PC-9 (cell line): ENCODE measurements at regions not wholly inside any gene's neighbourhood (a gene's known extent, or its start where the extent isn't known, plus 50 kb on each side); places are given as distances from the start of the nearest gene placed in this dataset.

Experiments
- BruUV-seq: library from RNA; stranded (reverse); fragments of 400-500 nt; replicated peaks from 2 replicates; lab custom pipeline; 2021; lab: Mats Ljungman, UMichigan
- CTCF ChIA-PET: fragments of 300-600 bp; sonication (Branson Sonifier 250); formaldehyde crosslinking; loops from one replicate; lab custom pipeline; 2022; ENCODE audit warnings: antibody characterized with exemption; lab: Charles Lee
- POLR2A ChIA-PET: fragments of 300-600 bp; sonication (Branson Sonifier 250); formaldehyde crosslinking; loops from one replicate; lab custom pipeline; 2022; ENCODE audit warnings: antibody characterized with exemption; ENCODE audit not compliant: unreplicated experiment; lab: Charles Lee
- DNase-seq, 2 experiments: peaks; one replicate each; pipeline versions ENCODE4 v3.0.0 to v3.0.0-alpha.2; 2015 to 2022; ENCODE audit warnings: mixed read lengths in 1 of 2
- H2AFZ ChIP-seq: fragments of 200-600 bp; sonication (generic); 2 replicates; pipeline ENCODE4 v1.8.1; 2017; ENCODE audit warnings: antibody characterized with exemption
- H3F3A ChIP-seq: fragments of 200-600 bp; sonication (generic); 2 replicates; pipeline ENCODE4 v1.8.1; 2017; ENCODE audit warnings: antibody characterized with exemption, mild to moderate bottlenecking, low read depth; ENCODE audit not compliant: insufficient read depth
- H3K27ac ChIP-seq: fragments of 200-600 bp; sonication (generic); 2 replicates; pipeline ENCODE4 v1.6.1; 2016; ENCODE audit warnings: mixed run types
- H3K27me3 ChIP-seq: fragments of 200-600 bp; sonication (generic); 2 replicates; pipeline ENCODE4 v1.6.1; 2016; ENCODE audit warnings: low read depth, mixed run types; ENCODE audit not compliant: insufficient read depth
- H3K36me3 ChIP-seq: fragments of 200-600 bp; sonication (generic); 2 replicates; pipeline ENCODE4 v1.6.1; 2016; ENCODE audit warnings: low read depth, mixed run types
- H3K4me1 ChIP-seq: fragments of 200-600 bp; sonication (generic); replicated peaks from 2 replicates; pipeline ENCODE4 v1.6.1; 2016; ENCODE audit warnings: mixed run types; ENCODE audit not compliant: insufficient read depth
- H3K4me2 ChIP-seq: fragments of 200-600 bp; sonication (generic); 2 replicates; pipeline ENCODE4 v1.6.1; 2017; ENCODE audit warnings: mixed run types
- H3K4me3 ChIP-seq: fragments of 200-600 bp; sonication (generic); 2 replicates; pipeline ENCODE4 v1.6.1; 2016; ENCODE audit warnings: mixed run types
- H3K79me2 ChIP-seq: fragments of 200-600 bp; sonication (generic); 2 replicates; pipeline ENCODE4 v1.6.1; 2017; ENCODE audit warnings: low read depth, mixed run types
- H3K9me2 ChIP-seq: fragments of 200-600 bp; sonication (generic); 2 replicates; pipeline ENCODE4 v1.8.1; 2017; ENCODE audit warnings: mild to moderate bottlenecking; ENCODE audit not compliant: insufficient read depth
- H3K9me3 ChIP-seq: fragments of 200-600 bp; sonication (generic); 2 replicates; pipeline ENCODE4 v1.8.1; 2016; ENCODE audit warnings: low read depth; ENCODE audit not compliant: insufficient read depth
- H4K20me1 ChIP-seq: fragments of 200-600 bp; sonication (generic); 2 replicates; pipeline ENCODE4 v1.8.1; 2017; ENCODE audit not compliant: insufficient read depth
- EZH2 ChIP-seq: fragments of 200-600 bp; sonication (generic); IDR thresholded peaks from 2 replicates; pipeline ENCODE4 v1.8.0; 2017; ENCODE audit warnings: antibody characterized with exemption, low read depth
- intact Hi-C: fragments of 100-400 bp; cut with micrococcal nuclease; formaldehyde crosslinking; loops from one replicate; pipeline ENCODE4 v1.10.0; 2022; ENCODE audit not compliant: unreplicated experiment
- TF ChIP-seq, protein P1 (sequence below): fragments of 200-600 bp; sonication (generic); conservative IDR thresholded peaks from 2 replicates; pipeline ENCODE4 v1.6.1; 2017; ENCODE audit warnings: mixed run types, antibody characterized with exemption, mild to moderate bottlenecking, moderate library complexity

DNA sequence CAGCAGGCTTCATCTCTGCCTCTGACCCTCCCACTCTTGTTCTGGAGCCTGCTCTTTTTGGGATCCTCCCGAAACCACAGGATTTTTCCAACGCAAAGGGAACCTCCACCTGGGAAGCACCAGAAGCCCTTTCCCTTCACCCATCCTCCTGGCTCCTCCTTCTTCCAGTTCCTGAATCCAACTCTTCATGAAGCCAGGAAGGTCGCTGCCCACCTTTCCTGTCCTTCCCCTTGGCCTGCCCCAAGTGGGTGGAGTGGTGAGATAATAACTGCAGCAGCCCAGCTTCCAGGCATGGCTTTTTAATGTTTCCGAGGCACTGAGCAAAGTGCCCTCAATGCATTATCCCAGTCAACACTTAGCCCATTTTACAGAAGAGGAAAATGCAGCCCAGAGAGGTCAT lies 70.8 kb upstream of the EEPD1 start:
- intact Hi-C loops, result no loop called here
- no peaks in the 10 kb centered on the region for H3K79me2 ChIP-seq
- no peak overlapping the region for H3K4me3 ChIP-seq
- TF ChIP-seq, protein P1, sequence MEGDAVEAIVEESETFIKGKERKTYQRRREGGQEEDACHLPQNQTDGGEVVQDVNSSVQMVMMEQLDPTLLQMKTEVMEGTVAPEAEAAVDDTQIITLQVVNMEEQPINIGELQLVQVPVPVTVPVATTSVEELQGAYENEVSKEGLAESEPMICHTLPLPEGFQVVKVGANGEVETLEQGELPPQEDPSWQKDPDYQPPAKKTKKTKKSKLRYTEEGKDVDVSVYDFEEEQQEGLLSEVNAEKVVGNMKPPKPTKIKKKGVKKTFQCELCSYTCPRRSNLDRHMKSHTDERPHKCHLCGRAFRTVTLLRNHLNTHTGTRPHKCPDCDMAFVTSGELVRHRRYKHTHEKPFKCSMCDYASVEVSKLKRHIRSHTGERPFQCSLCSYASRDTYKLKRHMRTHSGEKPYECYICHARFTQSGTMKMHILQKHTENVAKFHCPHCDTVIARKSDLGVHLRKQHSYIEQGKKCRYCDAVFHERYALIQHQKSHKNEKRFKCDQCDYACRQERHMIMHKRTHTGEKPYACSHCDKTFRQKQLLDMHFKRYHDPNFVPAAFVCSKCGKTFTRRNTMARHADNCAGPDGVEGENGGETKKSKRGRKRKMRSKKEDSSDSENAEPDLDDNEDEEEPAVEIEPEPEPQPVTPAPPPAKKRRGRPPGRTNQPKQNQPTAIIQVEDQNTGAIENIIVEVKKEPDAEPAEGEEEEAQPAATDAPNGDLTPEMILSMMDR, result no peak
- TF ChIP-seq EZH2, result no peak
- BruUV-seq, result no TSS peak
- no peak for DNase-seq
- no peak overlapping the region for H3K27ac ChIP-seq
- no peaks in the 10 kb centered on the region for H3K9me3 ChIP-seq
- H3F3A ChIP-seq, result no peaks in the 10 kb centered on the region
- CTCF ChIA-PET, result no interaction called here
- H3K4me2 ChIP-seq, result no peak overlapping the region
- POLR2A ChIA-PET, result no interaction called here
- no peaks in the 10 kb centered on the region for H4K20me1 ChIP-seq
- H3K9me2 ChIP-seq, result no peaks in the 10 kb centered on the region
- peaks cover 11% of the 10 kb centered on the region for H3K4me1 ChIP-seq
- no peaks in the 10 kb centered on the region for H3K36me3 ChIP-seq
- no peaks in the 10 kb centered on the region for H3K27me3 ChIP-seq
- no peak overlapping the region for H2AFZ ChIP-seq

DNA sequence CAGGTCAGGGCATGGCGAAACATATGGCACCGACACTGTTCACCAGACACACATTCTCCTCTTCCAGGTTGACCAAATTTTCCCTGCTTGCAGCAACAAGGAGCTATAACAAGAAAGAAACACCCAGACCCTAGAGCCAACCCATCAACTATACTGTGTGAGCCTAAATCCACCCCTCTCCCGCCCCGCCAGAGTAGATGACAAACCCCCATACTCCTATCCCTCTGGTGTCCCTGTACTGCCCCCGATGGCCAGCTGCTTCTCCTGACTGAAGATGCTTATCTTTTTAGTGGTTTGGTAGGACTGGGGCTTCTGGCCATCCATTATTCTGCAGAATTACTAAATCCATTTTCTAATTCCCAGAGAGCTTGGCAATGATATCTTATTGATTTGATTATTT lies 70.1 kb upstream of the EEPD1 start:
- intact Hi-C loops, result no loop called here
- DNase-seq, result no peak
- BruUV-seq, result no TSS peak
- CTCF ChIA-PET, result no interaction called here
- Histone ChIP-seq H3K79me2 (no peaks in the 10 kb centered on the region), H3F3A (no peaks in the 10 kb centered on the region), H4K20me1 (no peaks in the 10 kb centered on the region), H3K9me2 (no peaks in the 10 kb centered on the region), H3K27me3 (no peaks in the 10 kb centered on the region), H3K4me1 (peaks cover 11% of the 10 kb centered on the region), H3K27ac (no peak overlapping the region), H3K36me3 (no peaks in the 10 kb centered on the region), H3K4me3 (no peak overlapping the region), H3K9me3 (no peaks in the 10 kb centered on the region), H2AFZ (no peak overlapping the region), H3K4me2 (no peak overlapping the region)
- no peak for TF ChIP-seq EZH2
- TF ChIP-seq, protein P1, result no peak
- POLR2A ChIA-PET, result no interaction called here

DNA sequence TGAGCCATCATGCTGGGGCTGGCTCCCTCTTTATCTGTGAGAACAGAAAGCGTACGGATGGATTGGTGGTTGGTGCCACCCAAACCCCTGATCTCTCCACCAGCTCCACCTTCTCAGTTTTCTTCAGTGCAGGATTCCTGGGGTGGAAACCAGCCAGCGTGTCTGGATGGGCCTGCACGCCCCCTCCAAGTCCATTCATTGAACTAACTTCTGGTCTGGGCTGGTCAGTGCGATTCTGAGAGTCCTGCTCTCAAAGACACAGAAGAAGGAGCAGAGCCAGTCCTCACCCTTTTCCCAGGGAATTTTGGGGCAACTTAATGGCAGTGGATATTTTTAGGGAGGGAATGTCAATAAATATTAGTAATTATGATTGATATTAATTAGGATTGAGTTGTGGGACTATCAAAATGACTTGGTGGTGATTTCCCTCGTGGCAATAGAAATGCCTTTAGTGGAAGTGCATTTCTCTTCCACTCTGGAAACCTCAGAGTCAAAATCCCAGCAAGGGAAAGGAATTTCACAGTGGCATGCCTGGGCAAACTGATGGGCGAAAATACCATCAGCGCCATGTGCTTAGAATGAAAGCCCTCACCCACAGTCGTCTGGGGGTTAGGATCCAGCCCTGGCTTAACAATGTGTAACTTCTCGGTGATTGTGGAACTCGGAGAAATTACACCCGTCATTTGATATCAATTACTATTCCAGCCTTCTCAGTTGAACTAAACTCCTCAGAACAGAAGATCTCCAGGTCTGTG lies 69.3 kb upstream of the EEPD1 start:
- no peaks in the 10 kb centered on the region for H3K9me2 ChIP-seq
- no peaks in the 10 kb centered on the region for H3F3A ChIP-seq
- no TSS peak for BruUV-seq
- H3K36me3 ChIP-seq, result no peaks in the 10 kb centered on the region
- H3K27ac ChIP-seq, result no peak overlapping the region
- intact Hi-C loops, result no loop called here
- no peak overlapping the region for H2AFZ ChIP-seq
- H4K20me1 ChIP-seq, result no peaks in the 10 kb centered on the region
- H3K4me3 ChIP-seq, result no peak overlapping the region
- ChIA-PET CTCF (no interaction called here), POLR2A (no interaction called here)
- no peaks in the 10 kb centered on the region for H3K79me2 ChIP-seq
- no peak overlapping the region for H3K4me2 ChIP-seq
- TF ChIP-seq, protein P1, result no peak
- TF ChIP-seq EZH2, result no peak
- H3K9me3 ChIP-seq, result no peaks in the 10 kb centered on the region
- peaks cover 11% of the 10 kb centered on the region for H3K4me1 ChIP-seq
- no peaks in the 10 kb centered on the region for H3K27me3 ChIP-seq
- DNase-seq, result no peak
